Osteocyte (in vitro differentiated cells): ENCODE measurements at regions not wholly inside any gene's neighbourhood (a gene's known extent, or its start where the extent isn't known, plus 50 kb on each side); places are given as distances from the start of the nearest gene placed in this dataset.

Source experiments
- DNase-seq: peaks from one replicate; pipeline ENCODE4 v3.0.0; 2021; ENCODE audit warnings: mixed read lengths; ENCODE audit not compliant: unreplicated experiment; ENCODE audit errors: extremely low spot score
- H3K27ac Mint-ChIP-seq: one replicate; pipeline ENCODE4 v1.8.0; 2021; ENCODE audit warnings: mild to moderate bottlenecking, mixed read lengths; ENCODE audit not compliant: unreplicated experiment
- H3K27me3 Mint-ChIP-seq: one replicate; pipeline ENCODE4 v1.8.0; 2021; ENCODE audit warnings: mixed read lengths; ENCODE audit not compliant: unreplicated experiment
- H3K36me3 Mint-ChIP-seq: one replicate; pipeline ENCODE4 v1.8.0; 2021; ENCODE audit warnings: mixed read lengths; ENCODE audit not compliant: unreplicated experiment
- H3K4me1 Mint-ChIP-seq: one replicate; pipeline ENCODE4 v1.8.0; 2021; ENCODE audit warnings: mixed read lengths; ENCODE audit not compliant: unreplicated experiment
- H3K4me3 Mint-ChIP-seq: one replicate; pipeline ENCODE4 v1.8.0; 2021; ENCODE audit warnings: mild to moderate bottlenecking, moderate library complexity, mixed read lengths; ENCODE audit not compliant: unreplicated experiment
- H3K9me3 Mint-ChIP-seq: one replicate; pipeline ENCODE4 v1.8.0; 2021; ENCODE audit warnings: mixed read lengths; ENCODE audit not compliant: unreplicated experiment
- TF ChIP-seq, protein P1 (sequence below): fragments of 200-600 bp; sonication (generic); IDR thresholded peaks from 2 replicates; pipeline ENCODE4 v1.5.0; 2021; ENCODE audit warnings: antibody characterized with exemption, mild to moderate bottlenecking, moderate library complexity

DNA sequence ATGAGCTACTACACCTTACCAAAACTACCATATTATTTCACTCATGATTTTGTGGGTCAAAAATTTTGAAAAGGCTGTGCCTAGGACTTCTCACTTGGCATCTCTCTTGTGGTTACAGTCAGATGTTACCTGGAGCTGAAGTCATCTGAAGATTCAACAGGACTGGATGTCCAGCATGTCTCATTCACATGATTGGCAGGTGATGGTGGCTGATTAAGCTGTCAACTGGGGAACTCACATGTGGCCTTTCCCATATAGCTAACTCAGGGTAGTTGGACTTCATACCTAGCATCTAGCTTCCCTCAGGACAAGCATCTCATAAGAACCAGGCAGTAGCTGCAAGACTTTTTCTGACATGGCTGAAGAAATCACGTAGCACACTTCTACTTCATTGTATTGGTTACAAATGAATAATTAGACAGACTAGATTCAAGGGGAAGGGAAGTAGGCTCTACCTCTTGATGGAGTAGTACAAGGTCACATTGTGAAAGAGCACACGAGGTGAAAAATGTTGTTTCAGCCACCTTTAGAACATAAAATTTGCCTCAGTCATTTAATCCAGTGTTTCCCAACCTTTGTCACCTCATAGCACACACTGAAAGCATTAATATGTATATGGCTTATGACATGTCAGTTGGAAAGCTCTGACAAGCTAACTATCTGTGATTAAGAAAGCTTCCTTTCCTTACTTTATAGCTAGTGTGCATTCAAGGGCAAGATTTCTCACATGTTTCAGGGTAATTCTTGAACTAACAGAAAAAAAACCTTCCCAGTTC lies 68.0 kb upstream of the PTGFRN start:
- Mint-ChIP-seq H3K36me3 (no peaks in the 10 kb centered on the region), H3K27me3 (no peaks in the 10 kb centered on the region), H3K9me3 (peaks cover 15% of the 10 kb centered on the region), H3K27ac (no peak overlapping the region), H3K4me1 (no peaks in the 10 kb centered on the region), H3K4me3 (no peak overlapping the region)
- TF ChIP-seq, protein P1, sequence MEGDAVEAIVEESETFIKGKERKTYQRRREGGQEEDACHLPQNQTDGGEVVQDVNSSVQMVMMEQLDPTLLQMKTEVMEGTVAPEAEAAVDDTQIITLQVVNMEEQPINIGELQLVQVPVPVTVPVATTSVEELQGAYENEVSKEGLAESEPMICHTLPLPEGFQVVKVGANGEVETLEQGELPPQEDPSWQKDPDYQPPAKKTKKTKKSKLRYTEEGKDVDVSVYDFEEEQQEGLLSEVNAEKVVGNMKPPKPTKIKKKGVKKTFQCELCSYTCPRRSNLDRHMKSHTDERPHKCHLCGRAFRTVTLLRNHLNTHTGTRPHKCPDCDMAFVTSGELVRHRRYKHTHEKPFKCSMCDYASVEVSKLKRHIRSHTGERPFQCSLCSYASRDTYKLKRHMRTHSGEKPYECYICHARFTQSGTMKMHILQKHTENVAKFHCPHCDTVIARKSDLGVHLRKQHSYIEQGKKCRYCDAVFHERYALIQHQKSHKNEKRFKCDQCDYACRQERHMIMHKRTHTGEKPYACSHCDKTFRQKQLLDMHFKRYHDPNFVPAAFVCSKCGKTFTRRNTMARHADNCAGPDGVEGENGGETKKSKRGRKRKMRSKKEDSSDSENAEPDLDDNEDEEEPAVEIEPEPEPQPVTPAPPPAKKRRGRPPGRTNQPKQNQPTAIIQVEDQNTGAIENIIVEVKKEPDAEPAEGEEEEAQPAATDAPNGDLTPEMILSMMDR, result no peak
- DNase-seq, result no peak

DNA sequence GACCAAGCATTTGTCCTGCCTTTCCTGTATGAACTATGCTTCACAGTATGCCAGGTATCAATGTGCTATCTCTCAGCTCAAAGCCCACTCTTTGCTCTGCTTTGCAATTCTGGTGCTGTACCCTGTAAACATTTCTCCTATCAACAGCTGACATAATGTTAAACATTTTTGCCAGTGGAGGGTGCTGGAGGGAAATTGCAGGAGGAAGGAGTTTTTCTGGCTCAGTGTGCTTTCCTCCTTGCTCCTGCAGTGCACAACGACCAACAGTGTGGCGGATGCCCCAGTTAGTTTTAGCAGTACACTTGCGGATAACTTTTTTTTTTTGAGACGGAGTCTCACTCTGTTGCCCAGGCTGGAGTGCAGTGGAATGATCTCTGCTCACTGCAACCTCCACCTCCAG lies 67.1 kb upstream of the PTGFRN start:
- Mint-ChIP-seq H3K4me3 (no peak overlapping the region), H3K9me3 (peaks cover 9% of the 10 kb centered on the region), H3K4me1 (peaks cover 3% of the 10 kb centered on the region), H3K36me3 (no peaks in the 10 kb centered on the region), H3K27me3 (no peaks in the 10 kb centered on the region), H3K27ac (no peak overlapping the region)
- no peak for DNase-seq
- TF ChIP-seq, protein P1, result peak; percentile 15

DNA sequence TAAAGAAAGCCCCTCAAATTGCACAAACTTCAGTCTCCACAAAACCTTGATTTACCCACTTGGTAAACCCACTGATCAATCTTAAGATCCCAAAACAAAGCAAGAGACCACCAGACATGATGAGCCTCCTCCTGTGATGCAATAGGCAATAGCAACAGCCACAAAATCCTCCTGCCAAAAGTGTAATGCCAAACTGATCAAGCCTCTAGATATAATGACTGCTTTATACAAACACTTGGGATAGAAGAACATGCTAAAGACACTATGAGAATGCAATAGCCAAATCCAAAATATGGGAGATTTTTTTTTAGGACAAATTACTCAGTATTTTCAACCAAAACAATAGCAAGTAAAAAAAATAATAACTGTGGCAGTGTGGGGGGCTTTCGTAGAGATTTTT lies 64.9 kb upstream of the PTGFRN start:
- Mint-ChIP-seq H3K9me3 (peaks cover 9% of the 10 kb centered on the region), H3K4me1 (peaks cover 23% of the 10 kb centered on the region)

DNA sequence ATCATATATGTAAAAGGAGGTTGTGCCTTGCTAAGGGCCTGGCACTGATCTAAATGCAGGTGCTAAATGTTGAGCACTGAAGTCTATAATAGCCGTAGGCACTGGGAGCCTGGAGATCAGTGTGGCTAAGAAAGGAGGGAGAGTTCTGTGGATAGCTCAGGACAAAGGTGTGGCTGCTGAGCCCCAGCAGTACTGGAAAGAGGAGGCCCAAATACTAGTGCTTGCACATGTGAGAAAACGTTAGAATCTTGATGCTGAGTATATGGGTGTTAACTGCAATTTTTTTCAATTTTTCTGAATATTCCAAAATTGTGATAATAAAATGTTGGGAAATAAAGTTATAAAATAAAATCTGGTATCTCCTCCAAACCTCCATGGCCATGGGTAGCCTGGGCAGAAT lies 62.5 kb upstream of the PTGFRN start:
- peaks cover 9% of the 10 kb centered on the region for H3K9me3 Mint-ChIP-seq
- no peak for DNase-seq
- no peak overlapping the region for H3K4me3 Mint-ChIP-seq
- H3K27me3 Mint-ChIP-seq, result no peaks in the 10 kb centered on the region
- H3K36me3 Mint-ChIP-seq, result no peaks in the 10 kb centered on the region
- TF ChIP-seq, protein P1, result no peak
- H3K4me1 Mint-ChIP-seq, result peaks cover 35% of the 10 kb centered on the region
- no peak overlapping the region for H3K27ac Mint-ChIP-seq

More for the DNA sequence above, 64.9 kb upstream of the PTGFRN start:
- Mint-ChIP-seq H3K27me3 (no peaks in the 10 kb centered on the region), H3K27ac (no peak overlapping the region), H3K36me3 (no peaks in the 10 kb centered on the region), H3K4me3 (no peak overlapping the region)
- TF ChIP-seq, protein P1, result no peak
- DNase-seq, result no peak

DNA sequence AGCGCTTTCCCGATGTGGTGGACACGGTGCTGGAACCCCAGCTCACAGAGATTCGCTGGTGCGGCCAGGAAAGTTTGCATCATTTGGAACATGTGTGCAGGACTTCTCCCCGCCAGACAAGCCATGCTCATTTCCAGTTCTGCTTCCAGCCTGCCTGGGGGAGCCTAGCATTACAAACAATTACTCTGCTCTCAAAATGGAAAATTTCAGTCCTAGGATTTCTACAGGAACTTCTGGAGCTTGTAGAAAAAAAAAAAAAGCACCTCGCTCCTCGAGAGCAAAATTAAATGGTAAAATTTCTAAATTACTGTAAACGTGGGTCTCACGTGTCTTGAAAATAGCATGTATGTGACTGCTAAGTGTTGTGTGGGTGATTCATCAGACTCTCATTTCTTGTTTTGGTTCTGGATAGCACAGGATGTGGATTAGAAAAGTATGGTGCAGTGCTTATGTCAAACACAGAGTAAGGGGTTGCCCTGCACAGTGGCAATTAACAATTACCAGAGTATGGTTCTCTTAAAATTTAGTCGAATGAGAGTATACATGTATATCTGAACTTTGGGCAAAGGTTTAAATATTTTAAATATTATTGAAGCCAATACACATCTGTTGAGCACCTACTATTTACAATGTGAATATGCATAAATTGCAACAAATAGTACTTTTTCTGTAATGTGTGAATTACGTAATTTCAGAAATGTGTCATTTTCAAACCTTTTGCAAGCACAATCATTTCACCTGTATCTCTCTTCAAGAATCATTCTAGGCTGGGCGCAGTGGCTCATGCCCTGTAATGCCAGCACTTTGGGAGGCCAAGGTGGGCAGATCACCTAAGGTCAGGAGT lies 61.8 kb upstream of the PTGFRN start:
- H3K27me3 Mint-ChIP-seq, result no peaks in the 10 kb centered on the region
- DNase-seq, result no peak

More for the DNA sequence above, 61.8 kb upstream of the PTGFRN start:
- peak overlapping the region; percentile 60 for H3K27ac Mint-ChIP-seq
- TF ChIP-seq, protein P1, result no peak
- peaks cover 43% of the 10 kb centered on the region for H3K4me1 Mint-ChIP-seq
- H3K4me3 Mint-ChIP-seq, result no peak overlapping the region
- H3K36me3 Mint-ChIP-seq, result no peaks in the 10 kb centered on the region
- peaks cover 9% of the 10 kb centered on the region for H3K9me3 Mint-ChIP-seq
